HL-60 (cell line): ENCODE measurements at regions not wholly inside any gene's neighbourhood (a gene's known extent, or its start where the extent isn't known, plus 50 kb on each side); places are given as distances from the start of the nearest gene placed in this dataset.

Experiments
- DNase-seq, 2 experiments: peaks; one replicate each; pipeline ENCODE4 v3.0.0-alpha.2; 2010 to 2020; ENCODE audit warnings: low read depth in 1 of 2, low spot score in 1 of 2
- H3K27ac ChIP-seq: fragments of 250-450 bp; sonication (Bioruptor Pico); replicated peaks from 2 replicates; pipeline ENCODE4 v1.5.1; 2020; ENCODE audit warnings: mild to moderate bottlenecking, moderate library complexity
- H3K27me3 ChIP-seq: fragments of 250-450 bp; sonication (Bioruptor Pico); 2 replicates; pipeline ENCODE4 v1.5.1; 2021; ENCODE audit warnings: mild to moderate bottlenecking, moderate library complexity; ENCODE audit not compliant: insufficient read depth, poor library complexity, severe bottlenecking
- H3K4me3 ChIP-seq: replicated peaks from 2 replicates; pipeline ENCODE4 v1.5.1; 2011; ENCODE audit warnings: mild to moderate bottlenecking, control low read depth, low read length; ENCODE audit not compliant: insufficient read depth
- GABPA ChIP-seq: IDR thresholded peaks from 2 replicates; pipeline ENCODE4 v1.6.1; 2012; ENCODE audit warnings: low read depth
- POLR2AphosphoS5 ChIP-seq: IDR thresholded peaks from 2 replicates; pipeline ENCODE4 v1.6.1; 2012; ENCODE audit warnings: low read depth
- SPI1 ChIP-seq: IDR thresholded peaks from 2 replicates; pipeline ENCODE4 v1.6.1; 2012; ENCODE audit warnings: low read depth, mild to moderate bottlenecking, borderline replicate concordance
- TF ChIP-seq, protein P1 (sequence below): IDR thresholded peaks from one replicate; pipeline ENCODE4 v1.5.1; 2011; ENCODE audit warnings: low read length, control low read depth, inconsistent platforms; ENCODE audit not compliant: insufficient read depth
- TF ChIP-seq, protein P2 (sequence below): IDR thresholded peaks from 2 replicates; pipeline ENCODE4 v1.6.1; 2012; ENCODE audit warnings: low read depth; ENCODE audit not compliant: insufficient replicate concordance

DNA sequence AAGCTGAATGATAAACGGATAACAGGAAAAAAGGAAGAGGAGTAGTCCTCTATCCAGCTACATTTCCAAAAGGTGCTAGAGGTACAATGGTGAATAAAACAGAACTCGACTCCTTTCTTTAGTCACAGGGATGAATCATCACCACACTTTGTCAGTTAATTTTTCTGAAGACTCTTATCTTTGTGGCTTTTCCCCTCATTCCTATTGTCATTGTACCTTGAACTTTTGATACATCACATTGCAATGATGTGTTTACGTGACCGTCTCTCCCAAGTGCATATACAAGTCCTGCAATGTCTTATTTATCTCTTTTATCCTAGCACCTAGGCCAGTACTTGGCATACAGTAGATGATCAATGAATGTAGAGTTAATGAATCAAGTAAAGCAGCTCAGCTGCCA, 134.7 kb downstream of the LHFPL1 start:
- no peak for DNase-seq

DNA sequence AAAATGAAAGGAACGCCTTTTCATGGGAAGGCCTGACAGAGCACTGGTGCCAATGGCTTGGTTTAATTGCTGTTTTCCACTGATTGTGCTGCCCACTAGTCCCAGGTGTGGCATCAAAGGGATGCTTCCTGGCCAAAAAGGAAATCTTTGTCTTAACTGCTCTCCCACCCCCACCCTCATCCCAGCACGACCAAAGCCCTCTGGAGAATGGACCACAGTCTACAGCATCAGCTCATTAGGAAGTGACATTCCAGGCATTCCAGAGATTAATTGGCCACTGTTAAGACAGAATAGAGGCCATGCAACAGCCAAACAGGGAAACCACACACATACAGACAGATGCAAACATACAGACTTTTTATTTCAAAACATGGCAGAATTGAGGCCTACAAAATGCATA, 143.2 kb downstream of the LHFPL1 start:
- H3K4me3 ChIP-seq, result no peak overlapping the region

More for the DNA sequence above, 134.7 kb downstream of the LHFPL1 start:
- no peak overlapping the region for H3K27ac ChIP-seq
- H3K4me3 ChIP-seq, result no peak overlapping the region
- TF ChIP-seq POLR2AphosphoS5, result no peak
- TF ChIP-seq, protein P1, sequence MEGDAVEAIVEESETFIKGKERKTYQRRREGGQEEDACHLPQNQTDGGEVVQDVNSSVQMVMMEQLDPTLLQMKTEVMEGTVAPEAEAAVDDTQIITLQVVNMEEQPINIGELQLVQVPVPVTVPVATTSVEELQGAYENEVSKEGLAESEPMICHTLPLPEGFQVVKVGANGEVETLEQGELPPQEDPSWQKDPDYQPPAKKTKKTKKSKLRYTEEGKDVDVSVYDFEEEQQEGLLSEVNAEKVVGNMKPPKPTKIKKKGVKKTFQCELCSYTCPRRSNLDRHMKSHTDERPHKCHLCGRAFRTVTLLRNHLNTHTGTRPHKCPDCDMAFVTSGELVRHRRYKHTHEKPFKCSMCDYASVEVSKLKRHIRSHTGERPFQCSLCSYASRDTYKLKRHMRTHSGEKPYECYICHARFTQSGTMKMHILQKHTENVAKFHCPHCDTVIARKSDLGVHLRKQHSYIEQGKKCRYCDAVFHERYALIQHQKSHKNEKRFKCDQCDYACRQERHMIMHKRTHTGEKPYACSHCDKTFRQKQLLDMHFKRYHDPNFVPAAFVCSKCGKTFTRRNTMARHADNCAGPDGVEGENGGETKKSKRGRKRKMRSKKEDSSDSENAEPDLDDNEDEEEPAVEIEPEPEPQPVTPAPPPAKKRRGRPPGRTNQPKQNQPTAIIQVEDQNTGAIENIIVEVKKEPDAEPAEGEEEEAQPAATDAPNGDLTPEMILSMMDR, result no peak
- TF ChIP-seq SPI1, result no peak
- TF ChIP-seq, protein P2, sequence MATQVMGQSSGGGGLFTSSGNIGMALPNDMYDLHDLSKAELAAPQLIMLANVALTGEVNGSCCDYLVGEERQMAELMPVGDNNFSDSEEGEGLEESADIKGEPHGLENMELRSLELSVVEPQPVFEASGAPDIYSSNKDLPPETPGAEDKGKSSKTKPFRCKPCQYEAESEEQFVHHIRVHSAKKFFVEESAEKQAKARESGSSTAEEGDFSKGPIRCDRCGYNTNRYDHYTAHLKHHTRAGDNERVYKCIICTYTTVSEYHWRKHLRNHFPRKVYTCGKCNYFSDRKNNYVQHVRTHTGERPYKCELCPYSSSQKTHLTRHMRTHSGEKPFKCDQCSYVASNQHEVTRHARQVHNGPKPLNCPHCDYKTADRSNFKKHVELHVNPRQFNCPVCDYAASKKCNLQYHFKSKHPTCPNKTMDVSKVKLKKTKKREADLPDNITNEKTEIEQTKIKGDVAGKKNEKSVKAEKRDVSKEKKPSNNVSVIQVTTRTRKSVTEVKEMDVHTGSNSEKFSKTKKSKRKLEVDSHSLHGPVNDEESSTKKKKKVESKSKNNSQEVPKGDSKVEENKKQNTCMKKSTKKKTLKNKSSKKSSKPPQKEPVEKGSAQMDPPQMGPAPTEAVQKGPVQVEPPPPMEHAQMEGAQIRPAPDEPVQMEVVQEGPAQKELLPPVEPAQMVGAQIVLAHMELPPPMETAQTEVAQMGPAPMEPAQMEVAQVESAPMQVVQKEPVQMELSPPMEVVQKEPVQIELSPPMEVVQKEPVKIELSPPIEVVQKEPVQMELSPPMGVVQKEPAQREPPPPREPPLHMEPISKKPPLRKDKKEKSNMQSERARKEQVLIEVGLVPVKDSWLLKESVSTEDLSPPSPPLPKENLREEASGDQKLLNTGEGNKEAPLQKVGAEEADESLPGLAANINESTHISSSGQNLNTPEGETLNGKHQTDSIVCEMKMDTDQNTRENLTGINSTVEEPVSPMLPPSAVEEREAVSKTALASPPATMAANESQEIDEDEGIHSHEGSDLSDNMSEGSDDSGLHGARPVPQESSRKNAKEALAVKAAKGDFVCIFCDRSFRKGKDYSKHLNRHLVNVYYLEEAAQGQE, result no peak
- TF ChIP-seq GABPA, result no peak
- no peaks in the 10 kb centered on the region for H3K27me3 ChIP-seq

DNA sequence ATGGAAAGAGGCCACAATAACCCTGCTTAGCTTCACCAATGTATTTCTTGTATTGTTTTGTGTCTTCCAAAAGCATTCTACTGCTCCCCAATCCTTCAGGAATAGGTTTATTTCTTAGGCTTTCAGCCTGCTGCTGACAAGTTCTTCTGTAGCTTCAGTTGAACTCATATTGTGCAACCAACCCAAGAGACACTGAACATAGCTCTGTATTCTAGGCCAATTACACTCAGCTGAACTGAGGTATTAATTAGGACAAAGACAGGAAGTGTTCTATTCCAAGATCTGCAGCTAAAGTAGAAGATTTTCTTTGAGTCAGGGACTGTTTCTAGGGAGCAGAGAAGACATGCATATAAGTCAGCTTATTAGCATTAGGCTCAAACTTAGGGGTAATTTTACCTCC, 151.8 kb downstream of the LHFPL1 start:
- no peak overlapping the region for H3K27ac ChIP-seq
- no peaks in the 10 kb centered on the region for H3K27me3 ChIP-seq
- TF ChIP-seq, protein P1, result no peak
- TF ChIP-seq GABPA (no peak), POLR2AphosphoS5 (no peak), SPI1 (no peak)
- TF ChIP-seq, protein P2, result no peak
- no peak for DNase-seq
- H3K4me3 ChIP-seq, result no peak overlapping the region

More for the DNA sequence above, 143.2 kb downstream of the LHFPL1 start:
- no peak for DNase-seq
- no peak for TF ChIP-seq POLR2AphosphoS5
- TF ChIP-seq, protein P2, result no peak
- no peak for TF ChIP-seq SPI1
- TF ChIP-seq, protein P1, result no peak
- TF ChIP-seq GABPA, result no peak
- H3K27ac ChIP-seq, result no peak overlapping the region
- H3K27me3 ChIP-seq, result no peaks in the 10 kb centered on the region
